Erythroblast (primary cell): ENCODE measurements at regions not wholly inside any gene's neighbourhood (a gene's known extent, or its start where the extent isn't known, plus 50 kb on each side); places are given as distances from the start of the nearest gene placed in this dataset.
"Not testable (repeated sequence)": the region's sequence is repeated elsewhere in the genome, so short reads cannot be mapped to it uniquely, and the experiment has no call there.

Source experiments
- GATA1 ChIP-seq: IDR thresholded peaks from 2 replicates; pipeline ENCODE4 v1.6.1; 2011; ENCODE audit warnings: low read depth, mild to moderate bottlenecking, control low read depth, low read length, moderate library complexity
- POLR2A ChIP-seq: IDR thresholded peaks from 2 replicates; pipeline ENCODE4 v1.6.1; 2011; ENCODE audit warnings: mild to moderate bottlenecking, low read length

DNA sequence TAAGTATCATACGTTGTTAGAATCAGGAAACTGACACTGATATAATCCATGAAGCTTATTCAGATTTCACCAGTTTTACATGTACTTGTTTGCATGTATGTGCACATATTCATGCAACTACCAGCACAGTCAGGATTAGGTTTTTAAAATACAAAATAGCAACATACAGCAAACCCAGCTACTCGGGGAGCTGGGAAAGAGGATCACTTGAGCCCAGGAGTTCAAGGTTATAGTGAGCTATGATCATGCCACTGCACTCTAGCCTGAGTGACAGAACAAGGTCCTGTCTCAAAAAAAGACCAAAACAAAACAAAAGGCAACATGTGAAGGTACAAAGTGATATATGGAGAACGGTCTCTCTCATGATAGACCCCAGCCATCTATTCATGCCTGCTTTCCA is 2665.8 kb upstream of the DEFB115 start:
- not testable (repeated sequence) for TF ChIP-seq POLR2A, GATA1
